ENCODE measurements at regions not wholly inside any gene's neighbourhood (a gene's known extent, or its start where the extent isn't known, plus 50 kb on each side); places are given as distances from the start of the nearest gene placed in this dataset.

DNA sequence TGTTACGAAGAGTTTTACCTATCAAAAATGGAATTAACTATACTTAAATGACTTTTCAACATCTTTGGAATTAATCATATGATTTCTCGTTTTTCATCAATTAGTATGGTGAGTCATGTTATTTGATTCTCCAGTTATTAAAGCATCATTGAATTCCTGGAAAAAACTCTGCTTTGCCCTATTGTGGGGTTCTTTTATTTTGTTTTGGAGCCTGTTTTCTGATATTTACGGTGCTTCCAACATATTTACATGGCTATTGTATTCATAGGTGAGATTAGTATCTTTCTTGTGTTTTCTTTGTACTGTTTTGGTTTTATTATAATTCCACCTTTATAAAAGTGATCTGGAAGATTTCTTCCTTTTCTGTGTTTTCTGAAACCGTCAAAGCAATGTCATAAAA, 902.7 kb downstream of the TBC1D22A start:
- Histone ChIP-seq H3K36me3 (ENCODE audit: low read depth, low read length) (peaks cover 9% of the 10 kb centered on the region; the same call in 1 of the 2 replicates), H3K9ac (ENCODE audit: low read length) (no peak overlapping the region), H3K4me2 (ENCODE audit: low read length) (no peak overlapping the region), H3K9me2 (replicated peaks; ENCODE audit: low read length) (no peaks in the 10 kb centered on the region), H3K27ac (ENCODE audit: low read length) (no peak overlapping the region), H3K9me3 (ENCODE audit: low read length) (no peaks in the 10 kb centered on the region), H3F3A (ENCODE audit: low read length, unreplicated experiment) (no peaks in the 10 kb centered on the region), H3K4me1 (ENCODE audit: insufficient read depth, low read length) (no peaks in the 10 kb centered on the region), H3K27me3 (ENCODE audit: low read length) (no peaks in the 10 kb centered on the region), H4K20me1 (ENCODE audit: low read length) (no peaks in the 10 kb centered on the region), H3K4me3 (ENCODE audit: low read length) (no peak overlapping the region), H2AFZ (ENCODE audit: low read length) (no peak overlapping the region), H3K79me2 (ENCODE audit: low read length) (no peaks in the 10 kb centered on the region; the same call in 1 of the 2 replicates)
- ChIA-PET CTCF (no interaction called here), POLR2A (ENCODE audit: unreplicated experiment) (no interaction called here)
- no peak for TF ChIP-seq EZH2phosphoT487 (IDR thresholded peaks at IDR 0.05; ENCODE audit: borderline replicate concordance, low read length)
- TF ChIP-seq CTCF (conservative IDR thresholded peaks at IDR 0.05; ENCODE audit: low read depth, low read length): no peak
- TF ChIP-seq EZH2 (IDR thresholded peaks at IDR 0.05; ENCODE audit: low read length, unreplicated experiment): no peak
- DNase-seq (no peak), ATAC-seq (no peak)
- BruUV-seq (replicated peaks): no TSS peak
- intact Hi-C loops (cut with micrococcal nuclease): no loop called here

- no peaks in the 10 kb centered on the region for H3F3A ChIP-seq (ENCODE audit: low read length, unreplicated experiment)
- H3K9me3 ChIP-seq (ENCODE audit: low read length): no peaks in the 10 kb centered on the region
- H3K36me3 ChIP-seq (ENCODE audit: low read depth, low read length): peaks cover 9% of the 10 kb centered on the region; the same call in 1 of the 2 replicates
- H3K79me2 ChIP-seq (ENCODE audit: low read length): no peaks in the 10 kb centered on the region; the same call in 1 of the 2 replicates
- intact Hi-C loops (cut with micrococcal nuclease): no loop called here
- ChIA-PET CTCF (no interaction called here), POLR2A (ENCODE audit: unreplicated experiment) (no interaction called here)
- no peaks in the 10 kb centered on the region for H3K4me1 ChIP-seq (ENCODE audit: insufficient read depth, low read length)
- H2AFZ ChIP-seq (ENCODE audit: low read length): no peak overlapping the region
- no peak overlapping the region for H3K9ac ChIP-seq (ENCODE audit: low read length)
- no peak overlapping the region for H3K4me2 ChIP-seq (ENCODE audit: low read length)
- H4K20me1 ChIP-seq (ENCODE audit: low read length): no peaks in the 10 kb centered on the region
- ATAC-seq: no peak
- H3K9me2 ChIP-seq (replicated peaks; ENCODE audit: low read length): no peaks in the 10 kb centered on the region
- no peak overlapping the region for H3K27ac ChIP-seq (ENCODE audit: low read length)
- no peak for DNase-seq
- BruUV-seq (replicated peaks): no TSS peak
- H3K4me3 ChIP-seq (ENCODE audit: low read length): no peak overlapping the region
- H3K27me3 ChIP-seq (ENCODE audit: low read length): no peaks in the 10 kb centered on the region
- TF ChIP-seq CTCF (conservative IDR thresholded peaks at IDR 0.05; ENCODE audit: low read depth, low read length) (no peak), EZH2 (IDR thresholded peaks at IDR 0.05; ENCODE audit: low read length, unreplicated experiment) (no peak), EZH2phosphoT487 (IDR thresholded peaks at IDR 0.05; ENCODE audit: borderline replicate concordance, low read length) (no peak)
These were observed 901.5 kb downstream of the TBC1D22A start for GRCh38 chr22:47663615-47664605.

Data from PC-3 (cell line).